IMR-90 (cell line): ENCODE measurements at regions not wholly inside any gene's neighbourhood (a gene's known extent, or its start where the extent isn't known, plus 50 kb on each side); places are given as distances from the start of the nearest gene placed in this dataset.

Source experiments
- ATAC-seq: fragments of 200-7000 bp; cut with Tn5 transposase; 2 replicates; pipeline ENCODE4 v1.9.1; 2020; ENCODE audit warnings: low read depth, mild to moderate bottlenecking, moderate library complexity
- BruUV-seq: library from RNA; stranded (reverse); fragments of 400-500 nt; replicated peaks from 2 replicates; lab custom pipeline; 2021; lab: Mats Ljungman, UMichigan
- CTCF ChIA-PET: fragments of 300-600 bp; formaldehyde crosslinking; extraction: SDS; loops from one replicate; lab custom pipeline; 2021; ENCODE audit warnings: antibody characterized with exemption; lab: Yijun Ruan, JAX
- POLR2A ChIA-PET: fragments of 300-600 bp; sonication (Branson Sonifier 250); formaldehyde crosslinking; loops from one replicate; lab custom pipeline; 2022; ENCODE audit warnings: antibody characterized with exemption; ENCODE audit not compliant: unreplicated experiment; lab: Charles Lee
- DNase-seq: peaks from one replicate; pipeline ENCODE4 v3.0.0; 2013
- H2AFZ ChIP-seq: replicated peaks from 2 replicates; pipeline ENCODE3; 2013; ENCODE audit warnings: low read length, mild to moderate bottlenecking; ENCODE audit not compliant: poor library complexity
- H2AK5ac ChIP-seq: 2 replicates; pipeline ENCODE4 v1.6.1; 2013; ENCODE audit warnings: low read depth, low read length, inconsistent platforms
- H2AK9ac ChIP-seq: replicated peaks from 2 replicates; pipeline ENCODE3; 2013; ENCODE audit warnings: mild to moderate bottlenecking, low read depth, low read length, moderate library complexity; ENCODE audit not compliant: poor library complexity
- H2BK120ac ChIP-seq: 2 replicates; pipeline ENCODE4 v1.6.1; 2013; ENCODE audit warnings: low read depth, low read length, inconsistent platforms
- H2BK15ac ChIP-seq: 3 replicates; pipeline ENCODE4 v1.6.1; 2013; ENCODE audit warnings: low read depth, low read length, inconsistent platforms
- H2BK20ac ChIP-seq: 2 replicates; pipeline ENCODE4 v1.6.1; 2013; ENCODE audit warnings: low read depth, mild to moderate bottlenecking, inconsistent platforms, low read length, moderate library complexity
- H2BK5ac ChIP-seq: 2 replicates; pipeline ENCODE4 v1.6.1; 2013; ENCODE audit warnings: mild to moderate bottlenecking, low read depth, low read length, inconsistent platforms; ENCODE audit not compliant: poor library complexity, severe bottlenecking
- H3K14ac ChIP-seq: replicated peaks from 2 replicates; pipeline ENCODE4 v1.6.1; 2013; ENCODE audit warnings: low read depth, low read length, inconsistent platforms
- H3K18ac ChIP-seq: 2 replicates; pipeline ENCODE4 v1.6.1; 2013; ENCODE audit warnings: low read depth, low read length, control low read depth
- H3K23ac ChIP-seq: 2 replicates; pipeline ENCODE4 v1.6.1; 2013; ENCODE audit warnings: low read depth, low read length, inconsistent platforms
- H3K27ac ChIP-seq: 2 replicates; pipeline ENCODE4 v1.5.1; 2013; ENCODE audit warnings: mild to moderate bottlenecking, control low read depth, low read length; ENCODE audit not compliant: insufficient read depth
- H3K27me3 ChIP-seq: 2 replicates; pipeline ENCODE4 v1.6.1; 2013; ENCODE audit warnings: low read length; ENCODE audit not compliant: control insufficient read depth, insufficient read depth
- H3K36me3 ChIP-seq: 2 replicates; pipeline ENCODE4 v1.6.1; 2013; ENCODE audit warnings: low read length, mixed read lengths; ENCODE audit not compliant: control insufficient read depth, insufficient read depth
- H3K4ac ChIP-seq: 2 replicates; pipeline ENCODE4 v1.6.1; 2013; ENCODE audit warnings: low read depth, low read length, inconsistent platforms
- H3K4me1 ChIP-seq: 2 replicates; pipeline ENCODE4 v1.6.1; 2013; ENCODE audit warnings: low read length, mixed read lengths; ENCODE audit not compliant: control insufficient read depth, insufficient read depth
- H3K4me2 ChIP-seq: 2 replicates; pipeline ENCODE4 v1.6.1; 2013; ENCODE audit warnings: low read depth, mild to moderate bottlenecking, control low read depth, low read length, moderate library complexity
- H3K4me3 ChIP-seq: 2 replicates; pipeline ENCODE4 v1.5.1; 2013; ENCODE audit warnings: low read depth, mild to moderate bottlenecking, control low read depth, low read length, moderate library complexity; ENCODE audit not compliant: insufficient read depth
- H3K56ac ChIP-seq: 2 replicates; pipeline ENCODE4 v1.6.1; 2013; ENCODE audit warnings: low read length, inconsistent platforms; ENCODE audit not compliant: insufficient read depth; ENCODE audit errors: extremely low read depth
- H3K79me1 ChIP-seq, 2 experiments: 2 replicates each; pipeline ENCODE4 v1.6.1; 2013; ENCODE audit warnings: low read length in 2 of 2, inconsistent platforms in 1 of 2, low read depth in 1 of 2
- H3K9ac ChIP-seq: 2 replicates; pipeline ENCODE4 v1.6.1; 2013; ENCODE audit warnings: low read depth, low read length, control low read depth
- H3K9me1 ChIP-seq: 2 replicates; pipeline ENCODE4 v1.6.1; 2013; ENCODE audit warnings: low read length, inconsistent platforms; ENCODE audit not compliant: insufficient read depth
- H3K9me3 ChIP-seq: 2 replicates; pipeline ENCODE4 v1.6.1; 2013; ENCODE audit warnings: low read length; ENCODE audit not compliant: control insufficient read depth, insufficient read depth
- H4K20me1 ChIP-seq: 2 replicates; pipeline ENCODE4 v1.6.1; 2013; ENCODE audit warnings: low read length, inconsistent platforms; ENCODE audit not compliant: insufficient read depth
- H4K5ac ChIP-seq: 2 replicates; pipeline ENCODE4 v1.6.1; 2013; ENCODE audit warnings: mild to moderate bottlenecking, low read depth, low read length, control low read depth
- H4K8ac ChIP-seq, 2 experiments: 2 replicates each; pipeline ENCODE4 v1.6.1; 2013; ENCODE audit warnings: low read depth in 2 of 2, low read length in 2 of 2, control low read depth in 1 of 2, inconsistent platforms in 1 of 2
- H4K91ac ChIP-seq: 2 replicates; pipeline ENCODE4 v1.6.1; 2013; ENCODE audit warnings: low read depth, low read length, inconsistent platforms; ENCODE audit not compliant: insufficient read depth
- BHLHE40 ChIP-seq: fragments of 150-350 bp; IDR thresholded peaks from 2 replicates; pipeline ENCODE4 v1.6.1; 2016; ENCODE audit warnings: mild to moderate bottlenecking, low read depth, low read length
- CEBPB ChIP-seq: IDR thresholded peaks from 2 replicates; pipeline ENCODE4 v1.6.1; 2012; ENCODE audit warnings: low read depth, low read length, improper control_type of control experiment
- ELK1 ChIP-seq: fragments of 150-350 bp; IDR thresholded peaks from 2 replicates; pipeline ENCODE4 v1.6.1; 2016; ENCODE audit warnings: low read depth, mild to moderate bottlenecking, low read length, moderate library complexity, borderline replicate concordance
- FOS ChIP-seq: fragments of 150-350 bp; IDR thresholded peaks from 2 replicates; pipeline ENCODE4 v1.6.1; 2016; ENCODE audit warnings: low read depth, low read length
- NFE2L2 ChIP-seq: fragments of 150-350 bp; IDR thresholded peaks from 2 replicates; pipeline ENCODE4 v1.6.1; 2016; ENCODE audit warnings: low read depth, mild to moderate bottlenecking, low read length
- SMC3 ChIP-seq: fragments of 150-350 bp; IDR thresholded peaks from 2 replicates; pipeline ENCODE4 v1.6.1; 2016; ENCODE audit warnings: low read depth, mild to moderate bottlenecking, antibody characterized with exemption, low read length, moderate library complexity
- WGBS, 2 experiments: methylation state at CpG; one replicate each; pipeline versions ENCODE4 v1.1.5 to v1.1.7; 2013; ENCODE audit warnings: missing lambda C conversion rate in 2 of 2; ENCODE audit not compliant: insufficient read length in 1 of 2; ENCODE audit errors: extremely low coverage in 2 of 2; 5-methylcytosine and 5-hydroxymethylcytosine counted together
- dilution Hi-C: fragments of 300-500 bp; cut with HindIII; formaldehyde crosslinking; loops from one replicate; pipeline ENCODE4 v1.14.3; 2018; ENCODE audit warnings: low sequenced_read_pairs; ENCODE audit not compliant: unreplicated experiment
- in situ Hi-C: fragments of 300-500 bp; cut with MboI; formaldehyde crosslinking; loops from 3 replicates; pipeline ENCODE4 v1.14.3; 2019; ENCODE audit warnings: low sequenced_read_pairs, inconsistent platforms, mixed read lengths
- intact Hi-C: fragments of 100-400 bp; cut with micrococcal nuclease; formaldehyde crosslinking; loops from 2 replicates; pipeline ENCODE4 v1.10.0; 2022

- CTCF ChIA-PET = no interaction called here
- POLR2A ChIA-PET = no interaction called here
- no peak overlapping the region for H3K56ac ChIP-seq
Measured at GRCh38 chr6:28814032-28814976, 109.5 kb downstream of the TRIM27 start.

More at GRCh38 chr6:28814032-28814976, 109.5 kb downstream of the TRIM27 start:
- no peak overlapping the region for H2BK5ac ChIP-seq
- H2BK15ac ChIP-seq = no peak overlapping the region
- intact Hi-C loops (no loop called here), dilution Hi-C loops (no loop called here), in situ Hi-C loops (no loop called here)
- no peak overlapping the region for H3K14ac ChIP-seq
- H3K4ac ChIP-seq = no peak overlapping the region
- no peak overlapping the region for H4K91ac ChIP-seq
- peak overlapping the region; percentile 5 for H2AK9ac ChIP-seq
- H4K5ac ChIP-seq = no peak overlapping the region
- peak overlapping the region; percentile 81 for H2AFZ ChIP-seq
- no peak overlapping the region for H2BK120ac ChIP-seq
- H3K27me3 ChIP-seq = peaks cover 45% of the 10 kb centered on the region
- no peaks in the 10 kb centered on the region for H3K36me3 ChIP-seq
- H2AK5ac ChIP-seq = no peak overlapping the region
- TF ChIP-seq SMC3 (no peak), ELK1 (no peak), FOS (no peak), NFE2L2 (no peak), BHLHE40 (no peak), CEBPB (no peak)
- no TSS peak for BruUV-seq
- no peaks in the 10 kb centered on the region for H4K20me1 ChIP-seq
- H3K9ac ChIP-seq = no peak overlapping the region
- H4K8ac ChIP-seq = no peak overlapping the region
- peak overlapping the region; percentile 53 for H3K4me2 ChIP-seq
- H3K4me3 ChIP-seq = peak overlapping the region; percentile 32; the same call in 1 of the 2 replicates
- H2BK20ac ChIP-seq = no peak overlapping the region
- DNase-seq = no peak
- H3K4me1 ChIP-seq = no peaks in the 10 kb centered on the region
- WGBS, 2 experiments = 1% methylated on average over 15 of the region's 49 CpGs; no CpG with 5 or more reads in 1 of the 2 experiments
- no peak overlapping the region for H3K23ac ChIP-seq
- H3K79me1 ChIP-seq = no peaks in the 10 kb centered on the region
- H3K18ac ChIP-seq = no peak overlapping the region
- H3K9me1 ChIP-seq = no peaks in the 10 kb centered on the region
- no peak for ATAC-seq
- no peak overlapping the region for H3K27ac ChIP-seq
- no peaks in the 10 kb centered on the region for H3K9me3 ChIP-seq
